ENCODE measurements at regions not wholly inside any gene's neighbourhood (a gene's known extent, or its start where the extent isn't known, plus 50 kb on each side); places are given as distances from the start of the nearest gene placed in this dataset.

DNA sequence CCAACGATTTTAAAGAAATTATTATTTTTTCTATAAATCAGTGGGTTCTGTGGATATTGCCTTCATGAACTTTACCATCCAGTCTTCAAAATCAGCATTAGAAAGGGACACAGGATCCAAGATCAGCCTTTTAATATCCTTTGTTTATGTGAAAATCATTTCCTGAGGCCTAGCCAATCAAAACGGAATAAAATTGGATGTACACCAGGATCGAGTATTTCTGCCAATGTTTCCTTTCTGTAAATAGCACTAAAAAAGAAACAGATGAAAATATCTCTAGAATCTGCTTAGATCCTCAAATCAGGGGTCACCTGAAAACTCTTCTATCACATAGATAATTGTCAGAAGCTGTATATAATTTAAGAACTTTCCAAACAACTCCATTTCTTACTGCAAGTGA lies 1598.5 kb downstream of the LRRC4C start:
- FAIRE-seq (no peak), ATAC-seq (no peak), DNase-seq (ENCODE audit: low spot score) (no peak)
- peaks cover 40% of the 10 kb centered on the region for H3K9me3 ChIP-seq (ENCODE audit: low read length)
- no peak overlapping the region for H3K27ac ChIP-seq (ENCODE audit: extremely low read length, insufficient read depth, low read length)
- 1% methylated on average over 3 of the region's 3 CpGs for WGBS (ENCODE audit: low lambda C conversion rate)
- no peak overlapping the region for H3K4me3 ChIP-seq (replicated peaks in 1 of 3; ENCODE audit: insufficient read depth in 1 of 3, low read depth in 2 of 3, low read length in 3 of 3)
- H3K4me1 ChIP-seq (ENCODE audit: insufficient read depth, low read length), result no peaks in the 10 kb centered on the region
- no peaks in the 10 kb centered on the region for H3K36me3 ChIP-seq (replicated peaks in 1 of 2; ENCODE audit: control insufficient read depth in 1 of 2, insufficient read depth in 2 of 2, low read length in 2 of 2)
- H3K9ac ChIP-seq (ENCODE audit: insufficient read depth, low read depth, low read length), result no peak overlapping the region
- no peaks in the 10 kb centered on the region for H3K27me3 ChIP-seq (ENCODE audit: control insufficient read depth in 1 of 2, insufficient read depth in 2 of 2, low read length in 2 of 2)
- intact Hi-C loops (cut with micrococcal nuclease; ENCODE audit: unreplicated experiment), result no loop called here
- H3K4me2 ChIP-seq (ENCODE audit: low read depth, low read length), result no peak overlapping the region
- TF ChIP-seq IKZF5 (CRISPR knock-in tag; IDR thresholded peaks at IDR 0.05) (no peak), ZKSCAN5 (CRISPR knock-in tag; IDR thresholded peaks at IDR 0.05) (no peak), GTF2F1 (IDR thresholded peaks at IDR 0.05; ENCODE audit: low read length) (no peak), ZFX (CRISPR knock-in tag; IDR thresholded peaks at IDR 0.05; ENCODE audit: low read depth) (no peak), THYN1 (CRISPR knock-in tag; IDR thresholded peaks at IDR 0.05; ENCODE audit: borderline replicate concordance, low read depth) (no peak), ATAD3A (CRISPR knock-in tag; IDR thresholded peaks at IDR 0.05) (no peak), ZSCAN5A (CRISPR knock-in tag; IDR thresholded peaks at IDR 0.05; ENCODE audit: borderline replicate concordance) (no peak), BHLHE40 (IDR thresholded peaks at IDR 0.05; ENCODE audit: low read length) (no peak), ASH2L (IDR thresholded peaks at IDR 0.05; ENCODE audit: insufficient read length, low read depth, low read length) (no peak)
- TF ChIP-seq, protein P1, sequence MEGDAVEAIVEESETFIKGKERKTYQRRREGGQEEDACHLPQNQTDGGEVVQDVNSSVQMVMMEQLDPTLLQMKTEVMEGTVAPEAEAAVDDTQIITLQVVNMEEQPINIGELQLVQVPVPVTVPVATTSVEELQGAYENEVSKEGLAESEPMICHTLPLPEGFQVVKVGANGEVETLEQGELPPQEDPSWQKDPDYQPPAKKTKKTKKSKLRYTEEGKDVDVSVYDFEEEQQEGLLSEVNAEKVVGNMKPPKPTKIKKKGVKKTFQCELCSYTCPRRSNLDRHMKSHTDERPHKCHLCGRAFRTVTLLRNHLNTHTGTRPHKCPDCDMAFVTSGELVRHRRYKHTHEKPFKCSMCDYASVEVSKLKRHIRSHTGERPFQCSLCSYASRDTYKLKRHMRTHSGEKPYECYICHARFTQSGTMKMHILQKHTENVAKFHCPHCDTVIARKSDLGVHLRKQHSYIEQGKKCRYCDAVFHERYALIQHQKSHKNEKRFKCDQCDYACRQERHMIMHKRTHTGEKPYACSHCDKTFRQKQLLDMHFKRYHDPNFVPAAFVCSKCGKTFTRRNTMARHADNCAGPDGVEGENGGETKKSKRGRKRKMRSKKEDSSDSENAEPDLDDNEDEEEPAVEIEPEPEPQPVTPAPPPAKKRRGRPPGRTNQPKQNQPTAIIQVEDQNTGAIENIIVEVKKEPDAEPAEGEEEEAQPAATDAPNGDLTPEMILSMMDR (CRISPR knock-in tag; IDR thresholded peaks at IDR 0.05), result no peak
- TF ChIP-seq, protein P2, sequence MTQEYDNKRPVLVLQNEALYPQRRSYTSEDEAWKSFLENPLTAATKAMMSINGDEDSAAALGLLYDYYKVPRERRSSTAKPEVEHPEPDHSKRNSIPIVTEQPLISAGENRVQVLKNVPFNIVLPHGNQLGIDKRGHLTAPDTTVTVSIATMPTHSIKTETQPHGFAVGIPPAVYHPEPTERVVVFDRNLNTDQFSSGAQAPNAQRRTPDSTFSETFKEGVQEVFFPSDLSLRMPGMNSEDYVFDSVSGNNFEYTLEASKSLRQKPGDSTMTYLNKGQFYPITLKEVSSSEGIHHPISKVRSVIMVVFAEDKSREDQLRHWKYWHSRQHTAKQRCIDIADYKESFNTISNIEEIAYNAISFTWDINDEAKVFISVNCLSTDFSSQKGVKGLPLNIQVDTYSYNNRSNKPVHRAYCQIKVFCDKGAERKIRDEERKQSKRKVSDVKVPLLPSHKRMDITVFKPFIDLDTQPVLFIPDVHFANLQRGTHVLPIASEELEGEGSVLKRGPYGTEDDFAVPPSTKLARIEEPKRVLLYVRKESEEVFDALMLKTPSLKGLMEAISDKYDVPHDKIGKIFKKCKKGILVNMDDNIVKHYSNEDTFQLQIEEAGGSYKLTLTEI (CRISPR knock-in tag; conservative IDR thresholded peaks at IDR 0.05), result no peak
- no peaks in the 10 kb centered on the region for H3K79me2 ChIP-seq (ENCODE audit: insufficient read depth, low read length)
- CTCF ChIA-PET (ENCODE audit: low intra/inter-chr PET ratio, low total read pairs), result no interaction called here
- POLR2A ChIA-PET, result no interaction called here
- in situ Hi-C loops (cut with HindIII; ENCODE audit: extremely low pct_ligation_motif_present, low pct_unique_long_range_greater_than_20kb), result no loop called here
- BruUV-seq (replicated peaks), result no TSS peak
- H4K20me1 ChIP-seq (ENCODE audit: insufficient read depth, low read length), result no peaks in the 10 kb centered on the region
- no peak overlapping the region for H2AFZ ChIP-seq (ENCODE audit: low read length)
